HEK293T (cell line): ENCODE measurements at regions not wholly inside any gene's neighbourhood (a gene's known extent, or its start where the extent isn't known, plus 50 kb on each side); places are given as distances from the start of the nearest gene placed in this dataset.

Source experiments
- CTCF ChIA-PET: fragments of 350-600 bp; formaldehyde crosslinking; extraction: SDS; loops from one replicate; lab custom pipeline; 2021; ENCODE audit warnings: antibody characterized with exemption, inconsistent platforms; lab: Yijun Ruan, JAX
- POLR2A ChIA-PET: fragments of 350-600 bp; formaldehyde crosslinking; extraction: SDS; loops from one replicate; lab custom pipeline; 2020; ENCODE audit warnings: antibody characterized with exemption, inconsistent platforms; lab: Yijun Ruan, JAX
- DNase-seq: peaks from one replicate; pipeline ENCODE4 v3.0.0; 2012; ENCODE audit warnings: mixed read lengths; ENCODE audit errors: extremely low spot score
- ARNT ChIP-seq: fragments of 450-650 bp; IDR thresholded peaks from 2 replicates; pipeline ENCODE4 v1.6.1; 2017; ENCODE audit warnings: mild to moderate bottlenecking
- BHLHE40 ChIP-seq: fragments of 450-650 bp; IDR thresholded peaks from 2 replicates; pipeline ENCODE4 v1.6.1; 2016; ENCODE audit warnings: mild to moderate bottlenecking, moderate library complexity, borderline replicate concordance
- CTBP1 ChIP-seq: fragments of 450-650 bp; IDR thresholded peaks from 2 replicates; pipeline ENCODE4 v1.6.1; 2016; ENCODE audit warnings: borderline replicate concordance
- ELF4 ChIP-seq: fragments of 450-650 bp; IDR thresholded peaks from 2 replicates; pipeline ENCODE4 v1.6.1; 2017; ENCODE audit warnings: antibody characterized with exemption
- FOXA1 ChIP-seq: fragments of 450-650 bp; IDR thresholded peaks from 2 replicates; pipeline ENCODE4 v1.6.1; 2016; ENCODE audit warnings: mild to moderate bottlenecking
- FOXK2 ChIP-seq: fragments of 450-650 bp; IDR thresholded peaks from 2 replicates; pipeline ENCODE4 v1.6.1; 2016; ENCODE audit warnings: mild to moderate bottlenecking
- FOXM1 ChIP-seq: fragments of 450-650 bp; IDR thresholded peaks from 2 replicates; pipeline ENCODE4 v1.6.1; 2017; ENCODE audit warnings: mild to moderate bottlenecking, borderline replicate concordance
- HDGF ChIP-seq: fragments of 450-650 bp; IDR thresholded peaks from 2 replicates; pipeline ENCODE4 v1.6.1; 2017; ENCODE audit warnings: antibody characterized with exemption, borderline replicate concordance
- L3MBTL2 ChIP-seq: fragments of 450-650 bp; conservative IDR thresholded peaks from 2 replicates; pipeline ENCODE4 v1.6.1; 2016; ENCODE audit warnings: mild to moderate bottlenecking
- LEF1 ChIP-seq: fragments of 450-650 bp; IDR thresholded peaks from 2 replicates; pipeline ENCODE4 v1.6.1; 2017; ENCODE audit warnings: mild to moderate bottlenecking, borderline replicate concordance
- NFRKB ChIP-seq: fragments of 450-650 bp; IDR thresholded peaks from 2 replicates; pipeline ENCODE4 v1.6.1; 2016; ENCODE audit warnings: mild to moderate bottlenecking, moderate library complexity
- PKNOX1 ChIP-seq: fragments of 450-650 bp; IDR thresholded peaks from 2 replicates; pipeline ENCODE4 v1.6.1; 2016
- SP1 ChIP-seq: fragments of 450-650 bp; IDR thresholded peaks from 2 replicates; pipeline ENCODE4 v1.6.1; 2017
- SUZ12 ChIP-seq: fragments of 450-650 bp; IDR thresholded peaks from 2 replicates; pipeline ENCODE4 v1.6.1; 2016; ENCODE audit warnings: mild to moderate bottlenecking
- TARDBP ChIP-seq: fragments of 450-650 bp; IDR thresholded peaks from 2 replicates; pipeline ENCODE4 v1.6.1; 2016
- ZNF384 ChIP-seq: fragments of 450-650 bp; IDR thresholded peaks from 2 replicates; pipeline ENCODE4 v1.6.1; 2016

GRCh38 chr7:115868369-115868768 is 162.2 kb downstream of the TFEC start:
- POLR2A ChIA-PET: no interaction called here
- TF ChIP-seq L3MBTL2 (no peak), LEF1 (no peak), CTBP1 (no peak), SP1 (no peak), FOXM1 (no peak), HDGF (no peak), TARDBP (no peak), ELF4 (no peak), FOXK2 (no peak), PKNOX1 (no peak), ARNT (no peak), SUZ12 (no peak)
- peak; percentile 12 for DNase-seq
- CTCF ChIA-PET: no interaction called here

- DNase-seq: no peak
- ChIA-PET POLR2A (no interaction called here), CTCF (no interaction called here)
- TF ChIP-seq PKNOX1 (no peak), SP1 (no peak), HDGF (no peak), ELF4 (no peak), FOXM1 (no peak), FOXK2 (no peak), TARDBP (no peak), CTBP1 (no peak), ARNT (no peak)
Observed at GRCh38 chr7:115864082-115864481, 166.5 kb downstream of the TFEC start.

GRCh38 chr7:115851291-115851690 is 179.3 kb downstream of the TFEC start:
- ChIA-PET CTCF (interaction anchor here (0.6 to 1.2 kb wide), 7 partner anchors 8 to 1770 kb away, joined by 3 to 7 read pairs (median 3); no protein-coding TSS in a partner anchor), POLR2A (no interaction called here)
- no peak for DNase-seq
- TF ChIP-seq ARNT (no peak), HDGF (no peak), FOXM1 (no peak), PKNOX1 (no peak), FOXK2 (no peak), TARDBP (no peak), LEF1 (no peak), FOXA1 (no peak), BHLHE40 (no peak), SUZ12 (no peak), NFRKB (no peak), SP1 (no peak), ELF4 (no peak), ZNF384 (no peak), L3MBTL2 (no peak), CTBP1 (no peak)

- ChIA-PET POLR2A (no interaction called here), CTCF (interaction anchor here (0.8 to 1.2 kb wide), 4 partner anchors 90 to 1769 kb away, joined by 3 to 7 read pairs (median 4); no protein-coding TSS in a partner anchor)
- no peak for TF ChIP-seq L3MBTL2
- TF ChIP-seq SP1: no peak
- no peak for TF ChIP-seq HDGF
- no peak for TF ChIP-seq ELF4
- no peak for TF ChIP-seq ARNT
- no peak for TF ChIP-seq FOXA1
- no peak for TF ChIP-seq FOXK2
- TF ChIP-seq ZNF384: no peak
- no peak for DNase-seq
Observed at GRCh38 chr7:115850774-115851173, 179.8 kb downstream of the TFEC start.

GRCh38 chr7:115844857-115845256 is 185.7 kb downstream of the TFEC start:
- TF ChIP-seq ELF4: no peak
- no peak for TF ChIP-seq CTBP1
- TF ChIP-seq L3MBTL2: no peak
- no peak for TF ChIP-seq ARNT
- TF ChIP-seq FOXM1: no peak
- no peak for TF ChIP-seq SUZ12
- CTCF ChIA-PET: interaction anchor here (0.6 kb wide), 1 partner anchor 71 kb away, joined by 3 read pairs; no protein-coding TSS in a partner anchor
- DNase-seq: no peak
- POLR2A ChIA-PET: no interaction called here

- no peak for DNase-seq
- TF ChIP-seq SUZ12: no peak
- ChIA-PET CTCF (no interaction called here), POLR2A (no interaction called here)
Observed at GRCh38 chr7:115840702-115841101, 189.9 kb downstream of the TFEC start.

- DNase-seq: no peak
- no peak for TF ChIP-seq NFRKB
- no peak for TF ChIP-seq SUZ12
- no peak for TF ChIP-seq SP1
- no peak for TF ChIP-seq TARDBP
- TF ChIP-seq PKNOX1: no peak
- TF ChIP-seq CTBP1: no peak
- TF ChIP-seq FOXK2: no peak
- TF ChIP-seq BHLHE40: no peak
- ChIA-PET POLR2A (no interaction called here), CTCF (no interaction called here)
Observed at GRCh38 chr7:115838829-115839228, 191.7 kb downstream of the TFEC start.
